ENCODE measurements at regions not wholly inside any gene's neighbourhood (a gene's known extent, or its start where the extent isn't known, plus 50 kb on each side); places are given as distances from the start of the nearest gene placed in this dataset.
"Not testable (repeated sequence)": the region's sequence is repeated elsewhere in the genome, so short reads cannot be mapped to it uniquely, and the experiment has no call there.

GRCh38 chr6:170057034-170057734 lies 233.7 kb downstream of the DLL1 start:
- no peak for TF ChIP-seq CTCF (IDR thresholded peaks at IDR 0.05; ENCODE audit: low read depth, low read length)
- H3K4me3 ChIP-seq (ENCODE audit: low read depth, low read length), result no peak overlapping the region

GRCh38 chr6:170056278-170056711 lies 234.6 kb downstream of the DLL1 start:
- no peak for TF ChIP-seq CTCF (IDR thresholded peaks at IDR 0.05; ENCODE audit: low read depth, low read length)

GRCh38 chr6:170055797-170056196 lies 235.1 kb downstream of the DLL1 start:
- H3K4me3 ChIP-seq (ENCODE audit: low read depth, low read length), result not testable (repeated sequence)

More at GRCh38 chr6:170056278-170056711, 234.6 kb downstream of the DLL1 start:
- H3K4me3 ChIP-seq (ENCODE audit: low read depth, low read length), result no peak overlapping the region

- no peak for TF ChIP-seq CTCF (IDR thresholded peaks at IDR 0.05; ENCODE audit: low read depth, low read length)
- no peak overlapping the region for H3K4me3 ChIP-seq (ENCODE audit: low read depth, low read length)
Measured at GRCh38 chr6:170053966-170054661, 236.8 kb downstream of the DLL1 start.

GRCh38 chr6:170052991-170053821 lies 237.7 kb downstream of the DLL1 start:
- no peak overlapping the region for H3K4me3 ChIP-seq (ENCODE audit: low read depth, low read length)
- no peak for TF ChIP-seq CTCF (IDR thresholded peaks at IDR 0.05; ENCODE audit: low read depth, low read length)

- no peak for TF ChIP-seq CTCF (IDR thresholded peaks at IDR 0.05; ENCODE audit: low read depth, low read length)
- no peak overlapping the region for H3K4me3 ChIP-seq (ENCODE audit: low read depth, low read length)
Measured at GRCh38 chr6:170051229-170052172, 239.4 kb downstream of the DLL1 start.

- no peak overlapping the region for H3K4me3 ChIP-seq (ENCODE audit: low read depth, low read length)
- TF ChIP-seq CTCF (IDR thresholded peaks at IDR 0.05; ENCODE audit: low read depth, low read length), result no peak
Measured at GRCh38 chr6:170050591-170051041, 240.3 kb downstream of the DLL1 start.

Measured in WI38 (cell line).